Naive thymus-derived CD4-positive, alpha-beta T cell (primary cell): ENCODE measurements at regions not wholly inside any gene's neighbourhood (a gene's known extent, or its start where the extent isn't known, plus 50 kb on each side); places are given as distances from the start of the nearest gene placed in this dataset.

Experiments used
- ATAC-seq: fragments of 150-1000 bp; cut with Tn5 transposase; 2 replicates; pipeline ENCODE4 v1.10.0; 2021; ENCODE audit warnings: mild to moderate bottlenecking, moderate library complexity
- CTCF ChIA-PET: fragments of 350-600 bp; sonication (Branson Sonifier 250); formaldehyde crosslinking; loops from one replicate; lab custom pipeline; 2021; ENCODE audit warnings: antibody characterized with exemption; lab: Charles Lee
- POLR2A ChIA-PET: fragments of 350-600 bp; sonication (Branson Sonifier 250); formaldehyde crosslinking; loops from one replicate; lab custom pipeline; 2021; ENCODE audit warnings: antibody characterized with exemption, inconsistent platforms; lab: Charles Lee
- DNase-seq, 9 donors: peaks; one replicate each; pipeline versions ENCODE4 v3.0.0 to v3.0.0-alpha.2; 2020 to 2022; ENCODE audit warnings: mixed read lengths in 1 of 9
- H3K27ac ChIP-seq: one replicate; pipeline ENCODE4 v1.7.0; 2013; ENCODE audit warnings: mild to moderate bottlenecking, low read depth, low read length, moderate library complexity
- H3K27me3 ChIP-seq, 2 donors: one replicate each; pipeline ENCODE4 v1.7.0; 2013; ENCODE audit warnings: low read length in 2 of 2, mild to moderate bottlenecking in 2 of 2, moderate library complexity in 2 of 2; ENCODE audit not compliant: control insufficient read depth in 2 of 2, insufficient read depth in 2 of 2
- H3K36me3 ChIP-seq, 3 experiments: 1 replicate in 2 of 3; 2 replicates in 1 of 3; pipeline ENCODE4 v1.7.0; 2013; ENCODE audit warnings: low read length in 3 of 3, mild to moderate bottlenecking in 3 of 3, moderate library complexity in 1 of 3; ENCODE audit not compliant: insufficient read depth in 3 of 3, control insufficient read depth in 2 of 3
- H3K4me1 ChIP-seq, 2 donors: one replicate each; pipeline ENCODE4 v1.7.0; 2013; ENCODE audit warnings: low read length in 2 of 2, mild to moderate bottlenecking in 2 of 2, moderate library complexity in 1 of 2; ENCODE audit not compliant: control insufficient read depth in 2 of 2, insufficient read depth in 2 of 2
- H3K4me3 ChIP-seq: 2 replicates; pipeline ENCODE4 v1.7.0; 2013; ENCODE audit warnings: mild to moderate bottlenecking, low read length
- H3K9me3 ChIP-seq, 3 experiments: 1 replicate in 2 of 3; 2 replicates in 1 of 3; pipeline ENCODE4 v1.7.0; 2013; ENCODE audit warnings: low read length in 3 of 3; ENCODE audit not compliant: control insufficient read depth in 2 of 3
- H3K27ac Mint-ChIP-seq, 9 donors: one replicate each; pipeline ENCODE4 v1.8.0; 2020 to 2022; ENCODE audit warnings: mixed read lengths in 9 of 9, mild to moderate bottlenecking in 8 of 9, moderate library complexity in 5 of 9, inconsistent platforms in 2 of 9
- H3K27me3 Mint-ChIP-seq, 5 donors: one replicate each; pipeline ENCODE4 v1.8.0; 2021 to 2022; ENCODE audit warnings: mixed read lengths in 5 of 5, mild to moderate bottlenecking in 1 of 5
- H3K36me3 Mint-ChIP-seq, 5 donors: one replicate each; pipeline ENCODE4 v1.8.0; 2020 to 2022; ENCODE audit warnings: mixed read lengths in 5 of 5, mild to moderate bottlenecking in 3 of 5, inconsistent platforms in 1 of 5
- H3K4me1 Mint-ChIP-seq, 7 donors: one replicate each; pipeline ENCODE4 v1.8.0; 2020 to 2022; ENCODE audit warnings: mixed read lengths in 7 of 7, mild to moderate bottlenecking in 3 of 7, inconsistent platforms in 1 of 7
- H3K4me3 Mint-ChIP-seq, 10 donors: one replicate each; pipeline ENCODE4 v1.8.0; 2020 to 2022; ENCODE audit warnings: mild to moderate bottlenecking in 10 of 10, mixed read lengths in 10 of 10, moderate library complexity in 6 of 10, inconsistent platforms in 2 of 10
- H3K9me3 Mint-ChIP-seq, 11 donors: one replicate each; pipeline ENCODE4 v1.8.0; 2020 to 2022; ENCODE audit warnings: mixed read lengths in 11 of 11, mild to moderate bottlenecking in 4 of 11, inconsistent platforms in 1 of 11, moderate library complexity in 1 of 11
- intact Hi-C, 2 donors: fragments of 100-400 bp; cut with micrococcal nuclease; formaldehyde crosslinking; loops; one replicate each; pipeline ENCODE4 v1.15.1; 2023

DNA sequence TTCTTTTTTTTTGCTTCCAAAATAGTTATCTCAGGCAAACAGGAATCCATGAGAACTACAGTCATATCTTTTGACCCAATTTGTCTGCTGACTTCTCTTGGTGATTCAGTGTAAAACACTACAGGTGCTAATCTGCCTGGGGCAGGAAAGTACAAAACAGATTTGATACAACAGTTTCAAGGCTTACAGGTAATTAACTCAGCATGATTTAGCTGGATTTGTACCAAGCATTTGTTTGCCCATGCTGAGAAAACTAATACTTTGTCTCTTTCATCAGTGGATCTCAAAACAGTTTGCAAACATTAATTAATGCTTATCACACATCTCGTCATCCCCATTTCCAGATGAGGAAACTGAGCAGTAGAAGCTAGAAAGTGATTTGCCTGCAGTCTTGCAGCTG is 312.5 kb upstream of the SEMA6A start:
- DNase-seq: no peak
- Histone ChIP-seq H3K9me3 (no peaks in the 10 kb centered on the region), H3K27me3 (no peaks in the 10 kb centered on the region), H3K4me1 (no peaks in the 10 kb centered on the region), H3K27ac (no peak overlapping the region), H3K4me3 (no peak overlapping the region), H3K36me3 (no peaks in the 10 kb centered on the region)
- ChIA-PET CTCF (interaction anchor here (0.6 kb wide), 1 partner anchor 25 kb away, joined by 3 read pairs; no protein-coding TSS in a partner anchor), POLR2A (no interaction called here)
- no peaks in the 10 kb centered on the region for H3K36me3 Mint-ChIP-seq
- H3K27me3 Mint-ChIP-seq: peaks cover 0 to 5% (median 0%) of the 10 kb centered on the region in 5 donors
- H3K27ac Mint-ChIP-seq: no peak overlapping the region
- no peaks in the 10 kb centered on the region for H3K4me1 Mint-ChIP-seq
- H3K9me3 Mint-ChIP-seq: peaks cover 0 to 5% (median 0%) of the 10 kb centered on the region in 11 donors
- intact Hi-C loops: no loop called here
- ATAC-seq: no peak
- H3K4me3 Mint-ChIP-seq: no peak overlapping the region

GRCh38 chr5:116885825-116886224 is 311.2 kb upstream of the SEMA6A start:
- Histone ChIP-seq H3K36me3 (no peaks in the 10 kb centered on the region), H3K9me3 (no peaks in the 10 kb centered on the region), H3K27ac (no peak overlapping the region), H3K27me3 (no peaks in the 10 kb centered on the region), H3K4me1 (no peaks in the 10 kb centered on the region), H3K4me3 (no peak overlapping the region)
- Mint-ChIP-seq H3K4me1 (no peaks in the 10 kb centered on the region), H3K9me3 (peaks cover 0 to 13% (median 0%) of the 10 kb centered on the region in 11 donors), H3K4me3 (no peak overlapping the region), H3K36me3 (no peaks in the 10 kb centered on the region), H3K27ac (no peak overlapping the region), H3K27me3 (peaks cover 0 to 9% (median 0%) of the 10 kb centered on the region in 5 donors)
- ATAC-seq: no peak
- intact Hi-C loops: no loop called here
- ChIA-PET POLR2A (no interaction called here), CTCF (no interaction called here)
- no peak for DNase-seq

DNA sequence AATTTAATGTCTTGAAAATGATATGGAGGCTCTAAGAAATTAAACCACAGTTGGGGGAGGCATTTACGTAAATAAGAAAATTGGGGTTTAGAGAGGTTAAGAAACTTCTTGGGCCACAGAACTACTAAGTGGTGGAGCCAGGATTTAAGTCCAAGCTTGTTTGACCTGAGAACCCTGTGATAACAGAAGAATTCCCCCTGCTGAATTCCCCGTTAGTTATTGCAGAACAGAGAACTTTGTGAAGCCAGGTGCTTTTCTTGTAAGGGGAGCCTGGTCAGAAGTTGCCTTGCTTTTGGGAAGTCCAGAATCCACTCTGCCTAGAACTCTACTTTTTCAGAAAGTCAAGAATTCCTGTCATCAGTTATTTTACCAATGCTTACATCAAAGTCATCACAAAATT is 309.3 kb upstream of the SEMA6A start:
- ATAC-seq: no peak
- CTCF ChIA-PET: no interaction called here
- H3K4me1 Mint-ChIP-seq: no peaks in the 10 kb centered on the region
- no peak for DNase-seq
- no peak overlapping the region for H3K4me3 Mint-ChIP-seq
- H3K27me3 ChIP-seq: no peaks in the 10 kb centered on the region
- no peaks in the 10 kb centered on the region for H3K36me3 ChIP-seq
- H3K36me3 Mint-ChIP-seq: no peaks in the 10 kb centered on the region
- no peaks in the 10 kb centered on the region for H3K4me1 ChIP-seq
- H3K4me3 ChIP-seq: no peak overlapping the region
- no peaks in the 10 kb centered on the region for H3K9me3 ChIP-seq
- peaks cover 0 to 13% (median 0%) of the 10 kb centered on the region in 11 donors for H3K9me3 Mint-ChIP-seq
- POLR2A ChIA-PET: no interaction called here
- no peak overlapping the region for H3K27ac Mint-ChIP-seq
- peaks cover 0 to 9% (median 0%) of the 10 kb centered on the region in 5 donors for H3K27me3 Mint-ChIP-seq
- H3K27ac ChIP-seq: no peak overlapping the region
- intact Hi-C loops: no loop called here

DNA sequence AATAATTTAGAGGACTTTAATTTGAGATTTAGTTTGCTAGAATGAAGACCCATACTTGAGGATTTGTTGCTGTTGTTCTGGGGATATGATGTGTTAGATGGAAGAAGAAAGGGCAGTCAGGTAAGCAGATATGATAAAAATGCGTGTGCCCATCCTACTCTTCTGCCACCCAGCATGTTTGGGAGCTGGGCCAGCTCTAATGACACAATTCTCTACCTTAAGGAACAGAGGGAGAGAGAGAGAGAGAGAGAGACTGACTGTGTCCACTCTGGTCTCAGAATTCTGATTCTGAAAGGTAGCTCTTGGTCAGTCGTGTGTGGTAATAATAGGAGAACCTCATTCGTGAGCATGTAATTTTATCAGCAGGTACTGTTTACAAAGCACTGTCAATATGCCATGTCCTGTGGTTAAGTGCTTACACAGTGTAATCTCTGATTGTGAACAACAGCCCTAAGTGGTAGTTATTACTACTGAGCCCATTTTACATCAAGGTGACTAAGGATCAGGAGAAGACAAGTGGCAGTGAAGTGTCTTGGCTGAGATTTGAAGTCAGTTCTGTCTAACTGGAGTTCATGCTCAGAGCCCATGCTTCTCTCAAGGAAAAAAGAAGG is 307.4 kb upstream of the SEMA6A start:
- no peak overlapping the region for H3K27ac Mint-ChIP-seq
- intact Hi-C loops: no loop called here

DNA sequence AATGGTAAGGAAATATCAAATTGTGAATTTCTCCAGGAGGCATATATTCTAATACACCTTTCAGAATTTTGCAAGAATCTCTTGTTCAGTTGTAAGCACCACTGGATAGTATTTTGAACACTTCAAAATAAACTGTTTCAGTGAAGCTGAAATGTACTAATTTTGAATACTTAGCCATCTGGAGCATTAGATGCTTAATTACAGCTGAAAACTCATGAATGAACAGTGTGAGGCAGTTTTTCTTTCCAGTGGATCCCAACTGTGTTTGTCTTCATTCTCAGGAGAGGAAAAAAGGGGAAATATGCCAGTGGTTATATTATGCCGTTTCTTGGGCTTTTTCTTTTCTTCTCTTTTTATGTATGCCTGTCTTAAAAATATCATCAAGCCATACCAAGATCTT is 306.0 kb upstream of the SEMA6A start:
- Histone ChIP-seq H3K27me3 (no peaks in the 10 kb centered on the region), H3K9me3 (no peaks in the 10 kb centered on the region), H3K4me3 (no peak overlapping the region), H3K36me3 (no peaks in the 10 kb centered on the region), H3K4me1 (no peaks in the 10 kb centered on the region), H3K27ac (no peak overlapping the region)
- intact Hi-C loops: no loop called here
- H3K4me3 Mint-ChIP-seq: no peak overlapping the region
- DNase-seq (no peak), ATAC-seq (no peak)
- POLR2A ChIA-PET: no interaction called here
- peaks cover 0 to 10% (median 6%) of the 10 kb centered on the region in 5 donors for H3K27me3 Mint-ChIP-seq
- H3K36me3 Mint-ChIP-seq: no peaks in the 10 kb centered on the region
- no peaks in the 10 kb centered on the region for H3K4me1 Mint-ChIP-seq
- H3K27ac Mint-ChIP-seq: no peak overlapping the region
- CTCF ChIA-PET: no interaction called here
- H3K9me3 Mint-ChIP-seq: peaks cover 0 to 19% (median 3%) of the 10 kb centered on the region in 11 donors

More for the DNA sequence above, 307.4 kb upstream of the SEMA6A start:
- no peaks in the 10 kb centered on the region for H3K27me3 ChIP-seq
- no peak overlapping the region for H3K4me3 ChIP-seq
- DNase-seq (no peak), ATAC-seq (no peak)
- H3K9me3 Mint-ChIP-seq: peaks cover 0 to 17% (median 0%) of the 10 kb centered on the region in 11 donors
- POLR2A ChIA-PET: no interaction called here
- no peak overlapping the region for H3K4me3 Mint-ChIP-seq
- H3K4me1 Mint-ChIP-seq: no peaks in the 10 kb centered on the region
- no peak overlapping the region for H3K27ac ChIP-seq
- H3K9me3 ChIP-seq: no peaks in the 10 kb centered on the region
- CTCF ChIA-PET: no interaction called here
- no peaks in the 10 kb centered on the region for H3K36me3 Mint-ChIP-seq
- peaks cover 0 to 10% (median 6%) of the 10 kb centered on the region in 5 donors for H3K27me3 Mint-ChIP-seq
- no peaks in the 10 kb centered on the region for H3K4me1 ChIP-seq
- H3K36me3 ChIP-seq: no peaks in the 10 kb centered on the region

GRCh38 chr5:116880150-116880549 is 305.5 kb upstream of the SEMA6A start:
- H3K4me1 ChIP-seq: no peaks in the 10 kb centered on the region
- H3K9me3 Mint-ChIP-seq: peaks cover 0 to 19% (median 3%) of the 10 kb centered on the region in 11 donors
- H3K27me3 ChIP-seq: no peaks in the 10 kb centered on the region
- H3K4me1 Mint-ChIP-seq: no peaks in the 10 kb centered on the region
- ChIA-PET POLR2A (no interaction called here), CTCF (no interaction called here)
- no peak overlapping the region for H3K27ac ChIP-seq
- H3K36me3 Mint-ChIP-seq: no peaks in the 10 kb centered on the region
- H3K9me3 ChIP-seq: no peaks in the 10 kb centered on the region
- H3K27me3 Mint-ChIP-seq: peaks cover 0 to 10% (median 6%) of the 10 kb centered on the region in 5 donors
- H3K27ac Mint-ChIP-seq: no peak overlapping the region
- no peaks in the 10 kb centered on the region for H3K36me3 ChIP-seq
- H3K4me3 ChIP-seq: no peak overlapping the region
- no peak for ATAC-seq
- intact Hi-C loops: no loop called here
- no peak overlapping the region for H3K4me3 Mint-ChIP-seq
- DNase-seq: no peak

- Mint-ChIP-seq H3K4me3 (no peak overlapping the region), H3K9me3 (peaks cover 0 to 6% (median 3%) of the 10 kb centered on the region in 11 donors), H3K27me3 (peaks cover 0 to 10% (median 0%) of the 10 kb centered on the region in 5 donors), H3K36me3 (no peaks in the 10 kb centered on the region), H3K4me1 (no peaks in the 10 kb centered on the region), H3K27ac (no peak overlapping the region)
- Histone ChIP-seq H3K27ac (no peak overlapping the region), H3K27me3 (no peaks in the 10 kb centered on the region), H3K4me3 (no peak overlapping the region), H3K4me1 (no peaks in the 10 kb centered on the region), H3K36me3 (no peaks in the 10 kb centered on the region), H3K9me3 (no peaks in the 10 kb centered on the region)
- CTCF ChIA-PET: no interaction called here
- ATAC-seq: no peak
- POLR2A ChIA-PET: no interaction called here
- intact Hi-C loops: no loop called here
- no peak for DNase-seq
Observed at GRCh38 chr5:116876240-116876840, 301.7 kb upstream of the SEMA6A start.
